ENCODE measurements at regions not wholly inside any gene's neighbourhood (a gene's known extent, or its start where the extent isn't known, plus 50 kb on each side); places are given as distances from the start of the nearest gene placed in this dataset.

- TF ChIP-seq POLR2A (IDR thresholded peaks at IDR 0.05) (no peak), CTCF (IDR thresholded peaks at IDR 0.05) (no peak)
Measured at GRCh38 chr7:155193716-155194115, 104.0 kb upstream of the INSIG1 start.

All from lower leg skin (tissue), 3 donors.